GM21423 (cell line): ENCODE measurements at regions not wholly inside any gene's neighbourhood (a gene's known extent, or its start where the extent isn't known, plus 50 kb on each side); places are given as distances from the start of the nearest gene placed in this dataset.

Source experiments
- ATAC-seq: cut with Tn5 transposase; IDR thresholded peaks from one replicate; pipeline ENCODE4 v1.9.1; 2021; ENCODE audit warnings: mild to moderate bottlenecking, moderate library complexity; ENCODE audit not compliant: unreplicated experiment

- ATAC-seq: no peak
These were observed 602.0 kb upstream of the PKDCC start for GRCh38 chr2:41445865-41446264.

GRCh38 chr2:41446266-41446665 lies 601.6 kb upstream of the PKDCC start:
- ATAC-seq: no peak

DNA sequence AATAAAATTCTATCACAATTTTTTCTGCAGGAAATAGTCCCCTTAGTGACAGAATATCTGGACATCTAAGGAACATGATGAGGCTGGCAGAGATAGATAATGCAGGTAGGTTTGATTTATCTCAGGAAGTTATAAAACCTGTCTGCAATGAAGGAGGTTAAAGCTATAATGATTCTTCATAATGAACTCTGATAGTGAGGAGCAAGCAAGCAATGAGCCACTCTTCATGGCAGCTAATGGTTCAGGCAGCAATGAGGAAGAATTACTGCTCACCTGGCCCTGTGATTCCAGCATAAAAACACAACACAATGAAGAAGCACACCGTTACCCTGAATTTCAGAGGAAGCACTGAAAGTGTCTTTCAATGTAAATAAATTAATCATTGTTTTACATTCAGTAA lies 599.6 kb upstream of the PKDCC start:
- ATAC-seq: no peak

GRCh38 chr2:41457026-41457425 lies 590.8 kb upstream of the PKDCC start:
- no peak for ATAC-seq

- no peak for ATAC-seq
These were observed 587.2 kb upstream of the PKDCC start for GRCh38 chr2:41460661-41461060.

GRCh38 chr2:41464395-41464794 lies 583.4 kb upstream of the PKDCC start:
- no peak for ATAC-seq

- no peak for ATAC-seq
These were observed 571.9 kb upstream of the PKDCC start for GRCh38 chr2:41475959-41476358.

GRCh38 chr2:41482659-41483058 lies 565.2 kb upstream of the PKDCC start:
- ATAC-seq: no peak

- ATAC-seq: no peak
These were observed 564.6 kb upstream of the PKDCC start for GRCh38 chr2:41483226-41483625.

GRCh38 chr2:41483982-41484857 lies 563.6 kb upstream of the PKDCC start:
- ATAC-seq: no peak

DNA sequence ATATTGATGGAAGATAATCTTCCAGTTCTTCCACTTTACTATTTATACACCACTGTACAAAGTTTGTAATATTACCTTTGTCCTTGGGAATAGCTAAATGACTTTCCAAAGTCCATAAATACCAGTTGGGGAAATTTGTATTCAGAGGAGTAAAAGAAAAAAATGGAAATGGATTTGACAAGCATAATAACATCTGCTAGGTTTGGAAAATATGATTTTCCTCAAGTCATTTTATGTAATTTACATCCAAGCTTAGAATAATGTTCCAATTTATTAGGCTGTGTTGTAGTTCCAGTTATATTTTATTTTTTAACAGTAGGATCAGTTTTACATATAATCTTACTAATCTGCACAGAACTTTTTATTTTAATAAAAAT lies 563.0 kb upstream of the PKDCC start:
- ATAC-seq: no peak

- ATAC-seq: no peak
These were observed 560.9 kb upstream of the PKDCC start for GRCh38 chr2:41486948-41487347.

- ATAC-seq: no peak
These were observed 558.9 kb upstream of the PKDCC start for GRCh38 chr2:41488888-41489287.

DNA sequence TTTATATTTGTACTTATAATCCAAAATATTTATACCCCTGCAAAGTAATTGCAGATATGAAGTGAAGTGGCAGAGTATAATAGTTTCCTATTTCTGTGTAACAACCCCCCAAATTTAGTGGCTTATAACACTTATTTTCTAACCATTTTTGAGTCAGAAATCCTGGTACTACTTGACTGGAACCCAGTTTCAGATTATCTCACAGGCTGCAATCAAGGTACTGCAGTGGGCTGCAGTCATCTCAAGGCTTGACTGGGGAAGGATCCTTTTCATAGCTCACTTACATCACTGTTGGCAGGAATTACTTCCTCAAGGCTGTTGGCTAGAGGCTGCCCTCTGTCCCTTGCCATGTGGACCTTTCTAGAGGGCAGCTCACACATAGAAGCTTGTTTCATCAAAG lies 558.2 kb upstream of the PKDCC start:
- ATAC-seq: no peak

DNA sequence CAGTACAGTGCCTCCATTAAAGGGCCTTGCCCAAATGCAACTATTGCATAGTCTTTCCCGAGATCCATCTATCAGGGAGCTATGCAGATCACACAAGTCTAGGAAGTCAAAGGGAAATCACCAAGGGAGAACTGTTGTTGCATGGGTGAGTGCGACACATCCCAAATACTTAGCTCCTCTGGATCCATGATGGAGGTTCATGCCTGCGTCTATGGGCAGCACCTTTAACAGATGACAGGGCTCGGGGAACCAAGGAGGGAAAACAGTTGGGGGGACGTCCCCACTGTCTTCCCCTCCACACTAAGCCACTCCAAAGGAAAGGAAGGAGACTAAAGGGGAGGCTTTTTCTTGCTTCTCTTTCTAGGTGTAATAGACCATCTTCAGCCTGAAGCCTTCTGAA lies 552.8 kb upstream of the PKDCC start:
- no peak for ATAC-seq

GRCh38 chr2:41496908-41497307 lies 550.9 kb upstream of the PKDCC start:
- ATAC-seq: no peak

- no peak for ATAC-seq
These were observed 549.0 kb upstream of the PKDCC start for GRCh38 chr2:41498781-41499180.

DNA sequence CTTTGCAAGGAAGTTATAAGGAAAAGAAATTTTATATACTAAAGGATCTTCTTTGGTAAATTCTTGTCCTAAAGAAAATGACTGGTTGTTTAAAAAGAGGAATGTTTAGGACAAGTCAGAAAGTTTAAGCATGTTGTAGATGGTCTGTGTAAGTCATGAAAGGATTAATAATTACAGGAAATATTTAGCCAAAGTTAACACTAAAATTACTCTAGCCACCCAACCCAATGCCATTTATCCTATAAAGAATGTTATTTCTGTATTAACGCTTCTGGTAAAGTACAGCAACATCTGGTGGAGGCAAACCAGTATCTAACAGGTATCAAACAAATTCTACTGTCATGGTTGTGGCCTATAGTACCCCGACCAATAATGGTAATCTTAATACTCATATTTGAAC lies 546.9 kb upstream of the PKDCC start:
- ATAC-seq: no peak

DNA sequence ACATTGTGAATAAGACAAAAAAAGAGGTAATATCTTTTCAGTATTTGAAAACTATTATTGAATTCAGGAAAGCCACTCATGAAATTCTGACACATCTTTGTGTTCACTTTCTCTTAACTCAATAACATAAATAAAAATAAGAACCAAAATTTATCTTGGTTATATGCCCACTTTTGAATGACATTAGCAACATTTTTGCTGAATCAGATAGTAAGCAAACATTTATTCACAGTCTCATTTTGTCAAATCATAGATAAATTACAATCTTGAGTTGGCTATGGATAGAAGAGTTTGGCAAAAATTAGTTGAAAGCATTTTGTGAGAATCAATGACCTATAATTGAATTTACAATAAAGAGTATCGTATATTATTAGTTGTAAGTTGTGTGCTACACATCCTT lies 545.1 kb upstream of the PKDCC start:
- no peak for ATAC-seq

DNA sequence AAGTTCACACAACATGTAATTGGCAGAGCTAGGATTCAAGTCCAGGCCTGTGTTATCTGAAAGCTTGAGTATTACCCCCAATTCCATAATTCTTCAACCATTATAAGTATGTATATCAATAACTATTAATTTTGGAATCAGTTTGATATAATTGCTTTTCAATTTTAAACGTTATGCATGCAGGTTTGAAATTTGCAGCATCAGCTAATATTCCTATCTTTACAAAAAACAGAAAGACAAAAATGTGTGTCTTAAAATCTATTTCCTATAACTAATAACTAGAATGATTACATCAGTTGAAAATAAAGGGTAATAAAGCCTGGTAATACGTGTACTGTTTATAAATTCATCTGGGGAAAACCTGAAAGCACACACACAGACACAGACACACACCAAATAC lies 543.3 kb upstream of the PKDCC start:
- ATAC-seq: no peak

- no peak for ATAC-seq
These were observed 537.7 kb upstream of the PKDCC start for GRCh38 chr2:41510108-41510507.

- no peak for ATAC-seq
These were observed 526.6 kb upstream of the PKDCC start for GRCh38 chr2:41521211-41521610.
